H9 (cell line): ENCODE measurements at regions not wholly inside any gene's neighbourhood (a gene's known extent, or its start where the extent isn't known, plus 50 kb on each side); places are given as distances from the start of the nearest gene placed in this dataset.

Experiments
- DNase-seq: peaks from one replicate; pipeline ENCODE4 v3.0.0-alpha.2; 2017
- H2AFZ ChIP-seq: one replicate; pipeline ENCODE4 v1.6.1; 2013; ENCODE audit warnings: mild to moderate bottlenecking, low read length, control low read depth, moderate library complexity
- H2AK5ac ChIP-seq: 2 replicates; pipeline ENCODE4 v1.6.1; 2013; ENCODE audit warnings: low read length, control low read depth, mixed read lengths; ENCODE audit not compliant: insufficient read length
- H2BK120ac ChIP-seq: one replicate; pipeline ENCODE4 v1.6.1; 2013; ENCODE audit warnings: low read depth, mild to moderate bottlenecking, low read length, control low read depth, inconsistent platforms; ENCODE audit not compliant: poor library complexity, severe bottlenecking
- H2BK12ac ChIP-seq: 2 replicates; pipeline ENCODE4 v1.6.1; 2013; ENCODE audit warnings: low read length, control low read depth, mixed read lengths, low read depth; ENCODE audit not compliant: insufficient read length
- H2BK15ac ChIP-seq: 2 replicates; pipeline ENCODE4 v1.6.1; 2013; ENCODE audit warnings: low read depth, low read length, control low read depth
- H2BK20ac ChIP-seq: one replicate; pipeline ENCODE4 v1.6.1; 2013; ENCODE audit warnings: low read depth, mild to moderate bottlenecking, low read length, control low read depth, inconsistent platforms; ENCODE audit not compliant: poor library complexity, severe bottlenecking
- H2BK5ac ChIP-seq: 2 replicates; pipeline ENCODE4 v1.6.1; 2013; ENCODE audit warnings: low read length, control low read depth, mixed read lengths; ENCODE audit not compliant: insufficient read length
- H3K14ac ChIP-seq: 2 replicates; pipeline ENCODE4 v1.6.1; 2013; ENCODE audit warnings: low read length, control low read depth; ENCODE audit not compliant: insufficient read depth
- H3K18ac ChIP-seq: 2 replicates; pipeline ENCODE4 v1.6.1; 2013; ENCODE audit warnings: low read depth, mild to moderate bottlenecking, mixed read lengths, low read length, control low read depth; ENCODE audit not compliant: insufficient read length
- H3K23ac ChIP-seq: 2 replicates; pipeline ENCODE4 v1.6.1; 2013; ENCODE audit warnings: low read length, control low read depth, mixed read lengths, low read depth; ENCODE audit not compliant: insufficient read length
- H3K23me2 ChIP-seq: 2 replicates; pipeline ENCODE4 v1.6.1; 2013; ENCODE audit warnings: low read depth, mild to moderate bottlenecking, mixed read lengths, low read length, control low read depth; ENCODE audit not compliant: insufficient read length, poor library complexity, severe bottlenecking
- H3K27ac ChIP-seq: 2 replicates; pipeline ENCODE4 v1.5.1; 2013; ENCODE audit warnings: low read length, control low read depth, mixed read lengths, low read depth; ENCODE audit not compliant: insufficient read length
- H3K27me3 ChIP-seq: 2 replicates; pipeline ENCODE4 v1.6.1; 2013; ENCODE audit warnings: low read length, control low read depth, inconsistent platforms; ENCODE audit not compliant: insufficient read depth
- H3K4ac ChIP-seq: 2 replicates; pipeline ENCODE4 v1.6.1; 2013; ENCODE audit warnings: low read depth, mild to moderate bottlenecking, control low read depth, inconsistent platforms, low read length, moderate library complexity
- H3K4me1 ChIP-seq: 2 replicates; pipeline ENCODE4 v1.6.1; 2013; ENCODE audit warnings: low read length, control low read depth, inconsistent platforms; ENCODE audit not compliant: insufficient read depth
- H3K4me2 ChIP-seq: 2 replicates; pipeline ENCODE4 v1.6.1; 2013; ENCODE audit warnings: low read length, control low read depth, mixed read lengths; ENCODE audit not compliant: insufficient read length, insufficient read depth
- H3K56ac ChIP-seq: 2 replicates; pipeline ENCODE4 v1.6.1; 2013; ENCODE audit warnings: low read depth, mild to moderate bottlenecking, mixed read lengths, low read length, control low read depth; ENCODE audit not compliant: insufficient read length
- H3K79me1 ChIP-seq: 2 replicates; pipeline ENCODE4 v1.6.1; 2013; ENCODE audit warnings: low read depth, mild to moderate bottlenecking, moderate library complexity, low read length, control low read depth, inconsistent platforms; ENCODE audit not compliant: insufficient read depth, poor library complexity, severe bottlenecking
- H3K79me2 ChIP-seq: 2 replicates; pipeline ENCODE4 v1.6.1; 2013; ENCODE audit warnings: low read length, control low read depth, inconsistent platforms; ENCODE audit not compliant: insufficient read depth
- H3K9ac ChIP-seq: 2 replicates; pipeline ENCODE4 v1.6.1; 2013; ENCODE audit warnings: low read length, control low read depth, mixed read lengths; ENCODE audit not compliant: insufficient read length; ENCODE audit errors: extremely low read depth
- H3K9me3 ChIP-seq: one replicate; pipeline ENCODE4 v1.6.1; 2013; ENCODE audit warnings: low read depth, low read length, inconsistent platforms; ENCODE audit not compliant: control insufficient read depth
- H3T11ph ChIP-seq: one replicate; pipeline ENCODE4 v1.6.1; 2013; ENCODE audit warnings: mild to moderate bottlenecking, low read length, control low read depth, inconsistent platforms
- H4K20me1 ChIP-seq: one replicate; pipeline ENCODE4 v1.6.1; 2013; ENCODE audit not compliant: control insufficient read depth, insufficient read length, insufficient read depth
- H4K5ac ChIP-seq: 2 replicates; pipeline ENCODE4 v1.6.1; 2013; ENCODE audit warnings: low read depth, mild to moderate bottlenecking, mixed read lengths, low read length, control low read depth; ENCODE audit not compliant: insufficient read length
- H4K8ac ChIP-seq: replicated peaks from 2 replicates; pipeline ENCODE4 v1.6.1; 2013; ENCODE audit warnings: low read length, control low read depth, mixed read lengths, low read depth; ENCODE audit not compliant: insufficient read length
- H4K91ac ChIP-seq: 2 replicates; pipeline ENCODE4 v1.6.1; 2013; ENCODE audit warnings: low read depth, mild to moderate bottlenecking, moderate library complexity, mixed read lengths, low read length, control low read depth; ENCODE audit not compliant: insufficient read length
- H3K27ac Mint-ChIP-seq, 3 experiments: 2 replicates in 2 of 3; 3 replicates in 1 of 3; pipeline ENCODE4 v1.8.0; 2020 to 2021; ENCODE audit warnings: mixed read lengths in 3 of 3, mild to moderate bottlenecking in 1 of 3, moderate library complexity in 1 of 3
- H3K27me3 Mint-ChIP-seq: 2 replicates; pipeline ENCODE4 v1.8.0; 2021; ENCODE audit warnings: low read depth, mild to moderate bottlenecking, moderate library complexity, mixed read lengths
- H3K36me3 Mint-ChIP-seq, 3 experiments: 2 replicates in 2 of 3; 3 replicates in 1 of 3; pipeline ENCODE4 v1.8.0; 2020 to 2021; ENCODE audit warnings: low read depth in 3 of 3, mixed read lengths in 3 of 3; ENCODE audit not compliant: insufficient read depth in 1 of 3
- H3K4me1 Mint-ChIP-seq, 2 experiments: 2 replicates each; pipeline ENCODE4 v1.8.0; 2020; ENCODE audit warnings: mixed read lengths in 2 of 2
- H3K4me3 Mint-ChIP-seq, 2 experiments: 2 replicates in 1 of 2; 3 replicates in 1 of 2; pipeline ENCODE4 v1.8.0; 2020 to 2021; ENCODE audit warnings: mild to moderate bottlenecking in 2 of 2, mixed read lengths in 2 of 2, moderate library complexity in 1 of 2
- H3K9me3 Mint-ChIP-seq, 2 experiments: 2 replicates in 1 of 2; 3 replicates in 1 of 2; pipeline ENCODE4 v1.8.0; 2020; ENCODE audit warnings: mild to moderate bottlenecking in 2 of 2, mixed read lengths in 2 of 2, moderate library complexity in 1 of 2
- CTCF ChIP-seq: fragments of 200-600 bp; sonication (generic); conservative IDR thresholded peaks from 3 replicates; pipeline ENCODE4 v1.8.0; 2021; ENCODE audit warnings: antibody characterized with exemption, mild to moderate bottlenecking
- WGBS: extraction: QIAGEN DNeasy Blood & Tissue Kit; methylation state at CpG from one replicate; pipeline ENCODE4 v1.1.7; 2013; ENCODE audit warnings: missing lambda C conversion rate, low lambda C conversion rate, mixed read lengths; ENCODE audit not compliant: insufficient read length; ENCODE audit errors: extremely low coverage; 5-methylcytosine and 5-hydroxymethylcytosine counted together

GRCh38 chr2:129760669-129761068 is 218.8 kb upstream of the RAB6C start:
- H2AFZ ChIP-seq, result no peak overlapping the region
- H4K8ac ChIP-seq, result no peak overlapping the region
- Mint-ChIP-seq H3K27me3 (peaks cover 10% of the 10 kb centered on the region), H3K9me3 (no peaks in the 10 kb centered on the region; a peak in 1 of 5 replicates), H3K4me3 (no peak overlapping the region), H3K4me1 (peaks cover 26 to 30% of the 10 kb centered on the region in 2 experiments), H3K27ac (no peak overlapping the region; a peak in 1 of 7 replicates), H3K36me3 (peaks cover 0 to 3% (median 0%) of the 10 kb centered on the region in 3 experiments; a peak in 1 of 7 replicates)
- no peak overlapping the region for H3T11ph ChIP-seq
- no peaks in the 10 kb centered on the region for H3K79me2 ChIP-seq
- H2BK15ac ChIP-seq, result no peak overlapping the region
- H3K56ac ChIP-seq, result no peak overlapping the region
- no peak overlapping the region for H4K91ac ChIP-seq
- H2BK12ac ChIP-seq, result no peak overlapping the region
- no CpG with 5 or more reads among the region's 7 CpGs for WGBS
- H3K4ac ChIP-seq, result no peak overlapping the region
- H3K23ac ChIP-seq, result no peak overlapping the region
- TF ChIP-seq CTCF, result no peak
- no peak overlapping the region for H2BK5ac ChIP-seq
- H3K14ac ChIP-seq, result no peak overlapping the region
- H3K23me2 ChIP-seq, result no peaks in the 10 kb centered on the region
- no peaks in the 10 kb centered on the region for H3K9me3 ChIP-seq
- H3K27me3 ChIP-seq, result no peaks in the 10 kb centered on the region
- no peak overlapping the region for H3K9ac ChIP-seq
- DNase-seq, result no peak
- no peak overlapping the region for H3K18ac ChIP-seq
- H4K5ac ChIP-seq, result no peak overlapping the region
- no peak overlapping the region for H2BK120ac ChIP-seq
- H4K20me1 ChIP-seq, result no peaks in the 10 kb centered on the region
- H2AK5ac ChIP-seq, result no peak overlapping the region
- peaks cover 1% of the 10 kb centered on the region; the same call in 1 of the 2 replicates for H3K4me1 ChIP-seq
- H2BK20ac ChIP-seq, result no peak overlapping the region
- no peak overlapping the region for H3K27ac ChIP-seq
- H3K79me1 ChIP-seq, result no peaks in the 10 kb centered on the region
- no peak overlapping the region for H3K4me2 ChIP-seq
